ENCODE measurements at regions not wholly inside any gene's neighbourhood (a gene's known extent, or its start where the extent isn't known, plus 50 kb on each side); places are given as distances from the start of the nearest gene placed in this dataset.

- TF ChIP-seq CTCF (IDR thresholded peaks at IDR 0.05) (no peak), POLR2A (IDR thresholded peaks at IDR 0.05) (no peak)
Measured at GRCh38 chr2:116413659-116414058, 1400.8 kb upstream of the DDX18 start.

Measured in body of pancreas (tissue), 4 donors.